GM23248 (cell line): ENCODE measurements at regions not wholly inside any gene's neighbourhood (a gene's known extent, or its start where the extent isn't known, plus 50 kb on each side); places are given as distances from the start of the nearest gene placed in this dataset.

ENCODE experiments used
- DNase-seq: peaks from one replicate; pipeline ENCODE4 v3.0.0-alpha.2; 2015
- H2AFZ ChIP-seq: fragments of 200-600 bp; sonication (generic); 2 replicates; pipeline ENCODE4 v1.6.1; 2016; ENCODE audit warnings: antibody characterized with exemption
- H3F3A ChIP-seq: fragments of 200-600 bp; sonication (generic); 2 replicates; pipeline ENCODE4 v1.6.1; 2016; ENCODE audit warnings: mild to moderate bottlenecking, antibody characterized with exemption, mixed run types; ENCODE audit not compliant: insufficient read depth
- H3K27ac ChIP-seq: fragments of 200-600 bp; sonication (generic); 2 replicates; pipeline ENCODE4 v1.5.1; 2016; ENCODE audit warnings: mild to moderate bottlenecking
- H3K27me3 ChIP-seq: fragments of 200-600 bp; sonication (generic); replicated peaks from 2 replicates; pipeline ENCODE4 v1.6.1; 2016; ENCODE audit warnings: mild to moderate bottlenecking; ENCODE audit not compliant: insufficient read depth
- H3K36me3 ChIP-seq: fragments of 200-600 bp; sonication (generic); 2 replicates; pipeline ENCODE4 v1.6.1; 2016; ENCODE audit warnings: low read depth, mild to moderate bottlenecking
- H3K4me1 ChIP-seq: fragments of 200-600 bp; sonication (generic); 2 replicates; pipeline ENCODE4 v1.6.1; 2016; ENCODE audit warnings: mild to moderate bottlenecking; ENCODE audit not compliant: insufficient read depth
- H3K4me2 ChIP-seq: fragments of 200-600 bp; sonication (generic); one replicate; pipeline ENCODE4 v1.6.1; 2016; ENCODE audit warnings: mild to moderate bottlenecking; ENCODE audit not compliant: unreplicated experiment
- H3K4me3 ChIP-seq: fragments of 200-600 bp; sonication (generic); 2 replicates; pipeline ENCODE4 v1.5.1; 2016; ENCODE audit warnings: mild to moderate bottlenecking
- H3K79me2 ChIP-seq: fragments of 200-600 bp; sonication (generic); 2 replicates; pipeline ENCODE4 v1.6.1; 2016; ENCODE audit warnings: mild to moderate bottlenecking; ENCODE audit not compliant: insufficient read depth
- H3K9ac ChIP-seq: fragments of 200-600 bp; sonication (generic); 2 replicates; pipeline ENCODE4 v1.6.1; 2016; ENCODE audit warnings: mild to moderate bottlenecking
- H3K9me2 ChIP-seq: fragments of 200-600 bp; sonication (generic); 2 replicates; pipeline ENCODE4 v1.6.1; 2016; ENCODE audit warnings: mixed run types, mild to moderate bottlenecking, moderate library complexity; ENCODE audit not compliant: insufficient read depth
- H3K9me3 ChIP-seq: fragments of 200-600 bp; sonication (generic); one replicate; pipeline ENCODE4 v1.6.1; 2017; ENCODE audit warnings: low read depth
- H4K20me1 ChIP-seq: fragments of 200-600 bp; sonication (generic); 2 replicates; pipeline ENCODE4 v1.6.0; 2016; ENCODE audit not compliant: insufficient read depth
- EZH2 ChIP-seq: fragments of 200-600 bp; sonication (generic); IDR thresholded peaks from 2 replicates; pipeline ENCODE4 v1.6.1; 2018; ENCODE audit warnings: antibody characterized with exemption, mild to moderate bottlenecking; ENCODE audit not compliant: insufficient read depth, poor library complexity, severe bottlenecking
- EZH2phosphoT487 ChIP-seq: fragments of 200-600 bp; sonication (generic); IDR thresholded peaks from 2 replicates; pipeline ENCODE4 v1.6.1; 2018; ENCODE audit warnings: antibody characterized with exemption, moderate library complexity, mild to moderate bottlenecking, low read depth; ENCODE audit not compliant: insufficient read depth
- WGBS, 2 experiments: methylation state at CpG; one replicate each; pipeline ENCODE4 v1.1.6; 2015 to 2017; ENCODE audit warnings: low lambda C conversion rate in 2 of 2, low coverage in 1 of 2; ENCODE audit errors: missing lambda C conversion rate in 2 of 2; 5-methylcytosine and 5-hydroxymethylcytosine counted together
- in situ Hi-C: fragments of 300-500 bp; cut with MboI; formaldehyde crosslinking; loops from 2 replicates; pipeline ENCODE4 v1.15.0; 2020

- no peak for DNase-seq
- Histone ChIP-seq H3K9me3 (no peaks in the 10 kb centered on the region), H2AFZ (no peak overlapping the region), H4K20me1 (no peaks in the 10 kb centered on the region), H3K9me2 (no peaks in the 10 kb centered on the region), H3K4me2 (no peak overlapping the region), H3F3A (no peaks in the 10 kb centered on the region), H3K79me2 (no peaks in the 10 kb centered on the region), H3K27ac (no peak overlapping the region), H3K4me1 (no peaks in the 10 kb centered on the region), H3K9ac (no peak overlapping the region), H3K36me3 (no peaks in the 10 kb centered on the region), H3K4me3 (no peak overlapping the region), H3K27me3 (no peaks in the 10 kb centered on the region)
- 9 to 11% methylated on average over 3 of the region's 3 CpGs for WGBS, 2 experiments
- in situ Hi-C loops = no loop called here
- no peak for TF ChIP-seq EZH2
- TF ChIP-seq EZH2phosphoT487 = no peak
These were observed 88.4 kb upstream of the CELF4 start for GRCh38 chr18:37654034-37654433.

GRCh38 chr18:37653618-37654017 is 88.0 kb upstream of the CELF4 start:
- Histone ChIP-seq H3K4me3 (no peak overlapping the region), H3K79me2 (no peaks in the 10 kb centered on the region), H2AFZ (no peak overlapping the region), H3K36me3 (no peaks in the 10 kb centered on the region), H3K9me2 (no peaks in the 10 kb centered on the region), H3K27me3 (no peaks in the 10 kb centered on the region), H3K4me2 (no peak overlapping the region), H3K27ac (no peak overlapping the region), H3K4me1 (no peaks in the 10 kb centered on the region), H3K9ac (no peak overlapping the region), H4K20me1 (no peaks in the 10 kb centered on the region), H3F3A (no peaks in the 10 kb centered on the region), H3K9me3 (no peaks in the 10 kb centered on the region)
- TF ChIP-seq EZH2phosphoT487 (no peak), EZH2 (no peak)
- DNase-seq = no peak
- in situ Hi-C loops = no loop called here
- WGBS, 2 experiments = 0 to 2% methylated on average over 2 of the region's 2 CpGs

DNA sequence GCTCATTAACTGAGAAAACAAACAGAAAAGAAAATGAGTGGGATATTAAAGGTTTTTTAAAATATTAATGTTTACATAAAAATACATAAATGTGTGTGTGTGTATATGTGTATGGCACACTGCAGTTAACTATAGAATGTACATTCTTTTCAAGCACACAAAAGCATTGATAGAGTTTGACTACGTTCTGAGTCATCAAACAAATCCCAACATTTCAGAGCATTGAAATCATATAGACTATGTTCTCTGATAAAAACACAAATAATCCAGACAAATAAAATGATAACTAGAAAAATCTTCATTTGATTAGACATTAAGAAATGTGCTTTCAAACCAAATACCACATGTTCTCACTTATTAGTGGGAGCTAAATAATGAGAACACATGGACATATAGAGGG is 84.3 kb upstream of the CELF4 start:
- H3K79me2 ChIP-seq = no peaks in the 10 kb centered on the region
- H3K4me2 ChIP-seq = no peak overlapping the region
- H3K9ac ChIP-seq = no peak overlapping the region
- no peak overlapping the region for H3K4me3 ChIP-seq
- H3F3A ChIP-seq = no peaks in the 10 kb centered on the region
- no peak for TF ChIP-seq EZH2
- no peak for TF ChIP-seq EZH2phosphoT487
- WGBS, 2 experiments = 0 to 3% methylated on average over 1 of the region's 1 CpG
- no peaks in the 10 kb centered on the region for H3K27me3 ChIP-seq
- peaks cover 2% of the 10 kb centered on the region for H3K9me3 ChIP-seq
- no peak for DNase-seq
- no peaks in the 10 kb centered on the region for H3K9me2 ChIP-seq
- in situ Hi-C loops = no loop called here
- no peak overlapping the region for H2AFZ ChIP-seq
- no peaks in the 10 kb centered on the region for H4K20me1 ChIP-seq
- H3K4me1 ChIP-seq = no peaks in the 10 kb centered on the region
- no peak overlapping the region for H3K27ac ChIP-seq
- no peaks in the 10 kb centered on the region for H3K36me3 ChIP-seq

GRCh38 chr18:37649416-37649815 is 83.8 kb upstream of the CELF4 start:
- Histone ChIP-seq H3K27me3 (no peaks in the 10 kb centered on the region), H3K4me3 (no peak overlapping the region), H3K4me2 (no peak overlapping the region), H3F3A (no peaks in the 10 kb centered on the region), H2AFZ (no peak overlapping the region), H3K9ac (no peak overlapping the region), H3K79me2 (no peaks in the 10 kb centered on the region), H3K4me1 (no peaks in the 10 kb centered on the region), H4K20me1 (no peaks in the 10 kb centered on the region), H3K27ac (no peak overlapping the region), H3K9me2 (no peaks in the 10 kb centered on the region), H3K9me3 (peaks cover 2% of the 10 kb centered on the region), H3K36me3 (no peaks in the 10 kb centered on the region)
- in situ Hi-C loops = no loop called here
- DNase-seq = no peak
- TF ChIP-seq EZH2phosphoT487 (no peak), EZH2 (no peak)

DNA sequence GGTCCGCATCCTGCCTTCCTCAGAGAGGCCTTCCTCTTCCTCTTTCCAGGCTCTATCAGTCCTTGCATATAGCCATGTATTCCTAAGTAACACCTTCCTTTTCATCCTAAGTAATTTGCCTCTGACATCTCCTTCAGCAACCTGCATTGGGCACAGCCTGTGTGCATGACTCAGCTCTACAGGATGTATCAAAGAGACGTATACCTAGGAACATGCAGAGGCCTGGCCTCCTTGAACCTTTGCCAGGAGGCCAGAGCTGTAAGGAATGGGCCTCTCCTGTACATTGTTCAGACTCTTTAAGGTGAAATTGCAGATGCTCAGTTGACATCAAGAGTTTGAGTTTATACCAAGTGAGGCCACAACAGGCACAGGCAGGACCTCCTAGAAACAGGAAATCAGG is 76.0 kb upstream of the CELF4 start:
- Histone ChIP-seq H3K4me3 (no peak overlapping the region), H3K27ac (no peak overlapping the region), H3F3A (no peaks in the 10 kb centered on the region), H3K79me2 (no peaks in the 10 kb centered on the region), H2AFZ (no peak overlapping the region), H3K4me1 (no peaks in the 10 kb centered on the region), H3K27me3 (no peaks in the 10 kb centered on the region), H3K9me3 (peaks cover 2% of the 10 kb centered on the region), H3K9me2 (no peaks in the 10 kb centered on the region), H3K36me3 (no peaks in the 10 kb centered on the region), H4K20me1 (no peaks in the 10 kb centered on the region), H3K9ac (no peak overlapping the region), H3K4me2 (no peak overlapping the region)
- in situ Hi-C loops = no loop called here
- no peak for TF ChIP-seq EZH2phosphoT487
- TF ChIP-seq EZH2 = no peak
- 32 to 36% methylated on average over 2 of the region's 2 CpGs for WGBS, 2 experiments
- DNase-seq = no peak
